MCF 10A (cell line): ENCODE measurements at regions not wholly inside any gene's neighbourhood (a gene's known extent, or its start where the extent isn't known, plus 50 kb on each side); places are given as distances from the start of the nearest gene placed in this dataset.

ENCODE experiments used
- BruUV-seq: library from RNA; stranded (reverse); fragments of 400-500 nt; replicated peaks from 2 replicates; lab custom pipeline; 2021; lab: Mats Ljungman, UMichigan
- CTCF ChIA-PET: fragments of 300-600 bp; sonication (Branson Sonifier 250); formaldehyde crosslinking; extraction: SDS; loops from one replicate; lab custom pipeline; 2021; ENCODE audit warnings: antibody characterized with exemption, inconsistent platforms; lab: Yijun Ruan, JAX
- POLR2A ChIA-PET: fragments of 300-600, 350-650 bp; sonication (Branson Sonifier 250); formaldehyde crosslinking; extraction: SDS; loops from one replicate; lab custom pipeline; 2020; ENCODE audit warnings: antibody characterized with exemption, inconsistent platforms; lab: Yijun Ruan, JAX
- DNase-seq: peaks from one replicate; pipeline ENCODE4 v3.0.0-alpha.2; 2018; ENCODE audit not compliant: unreplicated experiment
- H3K27ac Mint-ChIP-seq: one replicate; pipeline ENCODE4 v1.8.0; 2022; ENCODE audit warnings: mild to moderate bottlenecking, low read depth, mixed read lengths; ENCODE audit not compliant: unreplicated experiment
- H3K27me3 Mint-ChIP-seq: one replicate; pipeline ENCODE4 v1.8.0; 2022; ENCODE audit warnings: mixed read lengths; ENCODE audit not compliant: insufficient read depth, unreplicated experiment
- H3K36me3 Mint-ChIP-seq: one replicate; pipeline ENCODE4 v1.8.0; 2022; ENCODE audit warnings: mild to moderate bottlenecking, moderate library complexity, mixed read lengths; ENCODE audit not compliant: insufficient read depth, unreplicated experiment
- H3K4me1 Mint-ChIP-seq: one replicate; pipeline ENCODE4 v1.8.0; 2022; ENCODE audit warnings: mixed read lengths; ENCODE audit not compliant: insufficient read depth, unreplicated experiment
- H3K4me3 Mint-ChIP-seq: one replicate; pipeline ENCODE4 v1.8.0; 2022; ENCODE audit warnings: mild to moderate bottlenecking, moderate library complexity, mixed read lengths; ENCODE audit not compliant: unreplicated experiment
- H3K9me3 Mint-ChIP-seq: one replicate; pipeline ENCODE4 v1.8.0; 2022; ENCODE audit warnings: mixed read lengths; ENCODE audit not compliant: unreplicated experiment
- CTCF ChIP-seq: fragments of 200-600 bp; IDR thresholded peaks from one replicate; pipeline ENCODE4 v1.8.0; 2022; ENCODE audit warnings: antibody characterized with exemption, mild to moderate bottlenecking; ENCODE audit not compliant: unreplicated experiment
- intact Hi-C: fragments of 100-400 bp; cut with micrococcal nuclease; formaldehyde crosslinking; loops from 2 replicates; pipeline ENCODE4 v1.14.1; 2022

- TF ChIP-seq CTCF, result no peak
- no peak overlapping the region for H3K4me3 Mint-ChIP-seq
- H3K4me1 Mint-ChIP-seq, result no peaks in the 10 kb centered on the region
- no peak overlapping the region for H3K27ac Mint-ChIP-seq
- POLR2A ChIA-PET, result interaction anchor here (1.2 kb wide), 1 partner anchor 79 kb away, joined by 3 read pairs; no protein-coding TSS in a partner anchor
- no TSS peak for BruUV-seq
- H3K9me3 Mint-ChIP-seq, result peaks cover 8% of the 10 kb centered on the region
- peaks cover 45% of the 10 kb centered on the region for H3K27me3 Mint-ChIP-seq
- DNase-seq, result no peak
- intact Hi-C loops, result no loop called here
- peaks cover 7% of the 10 kb centered on the region for H3K36me3 Mint-ChIP-seq
- CTCF ChIA-PET, result no interaction called here
Measured at GRCh38 chr10:71036297-71036966, 148.1 kb upstream of the PCBD1 start.

GRCh38 chr10:71038091-71038633 is 149.8 kb upstream of the PCBD1 start:
- intact Hi-C loops, result no loop called here
- POLR2A ChIA-PET, result no interaction called here
- no peaks in the 10 kb centered on the region for H3K4me1 Mint-ChIP-seq

GRCh38 chr10:71038921-71039320 is 150.6 kb upstream of the PCBD1 start:
- CTCF ChIA-PET, result interaction anchor here (0.6 kb wide), 1 partner anchor 345 kb away, joined by 3 read pairs; no protein-coding TSS in a partner anchor
- intact Hi-C loops, result no loop called here
- H3K27ac Mint-ChIP-seq, result no peak overlapping the region
- no peak overlapping the region for H3K4me3 Mint-ChIP-seq
- POLR2A ChIA-PET, result no interaction called here
- peaks cover 43% of the 10 kb centered on the region for H3K27me3 Mint-ChIP-seq
- BruUV-seq, result no TSS peak
- no peak for TF ChIP-seq CTCF
- no peaks in the 10 kb centered on the region for H3K9me3 Mint-ChIP-seq
- DNase-seq, result no peak
- no peaks in the 10 kb centered on the region for H3K4me1 Mint-ChIP-seq
- no peaks in the 10 kb centered on the region for H3K36me3 Mint-ChIP-seq

More at GRCh38 chr10:71038091-71038633, 149.8 kb upstream of the PCBD1 start:
- Mint-ChIP-seq H3K27ac (no peak overlapping the region), H3K4me3 (no peak overlapping the region), H3K36me3 (no peaks in the 10 kb centered on the region), H3K9me3 (no peaks in the 10 kb centered on the region), H3K27me3 (peaks cover 43% of the 10 kb centered on the region)
- DNase-seq, result no peak
- no TSS peak for BruUV-seq
- CTCF ChIA-PET, result no interaction called here
- no peak for TF ChIP-seq CTCF

GRCh38 chr10:71039551-71039950 is 151.2 kb upstream of the PCBD1 start:
- H3K27ac Mint-ChIP-seq, result no peak overlapping the region
- no peak overlapping the region for H3K4me3 Mint-ChIP-seq
- no peaks in the 10 kb centered on the region for H3K4me1 Mint-ChIP-seq
- intact Hi-C loops, result no loop called here
- no peak for TF ChIP-seq CTCF
- H3K9me3 Mint-ChIP-seq, result no peaks in the 10 kb centered on the region
- ChIA-PET POLR2A (no interaction called here), CTCF (interaction anchor here (0.6 kb wide), 1 partner anchor 344 kb away, joined by 3 read pairs; no protein-coding TSS in a partner anchor)
- no TSS peak for BruUV-seq
- peaks cover 43% of the 10 kb centered on the region for H3K27me3 Mint-ChIP-seq
- H3K36me3 Mint-ChIP-seq, result no peaks in the 10 kb centered on the region
- DNase-seq, result no peak
